ENCODE measurements at regions not wholly inside any gene's neighbourhood (a gene's known extent, or its start where the extent isn't known, plus 50 kb on each side); places are given as distances from the start of the nearest gene placed in this dataset.

DNA sequence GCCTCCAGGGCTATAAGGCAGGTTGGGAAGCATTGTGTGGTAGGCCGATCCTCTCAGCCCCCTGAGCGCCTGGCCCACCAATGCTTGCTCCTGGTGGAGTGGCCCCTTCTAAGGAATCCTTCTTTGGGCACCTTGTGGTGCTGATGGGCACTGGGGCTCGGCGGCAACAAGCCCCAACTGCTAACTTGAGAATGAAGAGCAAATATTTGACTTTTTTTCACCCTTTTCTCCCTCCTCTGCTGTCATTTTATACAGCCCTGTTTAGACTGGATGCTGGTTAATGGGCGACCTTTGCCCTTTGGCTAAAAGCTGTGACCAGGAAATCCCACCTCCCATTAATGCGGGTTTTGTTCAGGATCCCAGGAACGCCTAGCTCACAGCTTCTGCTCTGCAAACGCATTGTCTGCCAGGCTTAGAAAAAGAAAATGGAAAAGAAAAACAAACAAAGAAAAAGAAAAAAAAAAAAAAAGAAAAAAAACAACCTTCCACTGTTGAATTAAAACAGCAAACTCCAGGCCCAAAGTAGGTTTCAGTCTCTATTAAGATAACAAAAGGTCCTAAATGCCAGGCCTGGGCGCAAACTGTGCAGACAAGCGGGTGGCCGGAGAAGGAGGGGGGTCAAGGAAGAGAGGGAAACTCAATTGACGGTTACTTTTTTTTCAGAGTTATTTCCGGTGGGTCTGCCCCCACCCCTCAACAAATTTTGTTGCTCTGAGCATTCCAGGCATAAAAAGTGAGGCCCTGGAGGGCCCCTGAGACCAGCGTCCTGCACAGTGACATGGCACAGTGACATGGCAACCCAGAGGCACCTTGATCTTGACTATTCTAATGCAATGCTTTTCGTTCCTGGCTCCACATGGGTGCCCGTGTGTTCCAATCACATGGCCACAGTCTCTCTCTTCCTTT is 301.4 kb downstream of the MAF start:
- H3K4me1 ChIP-seq, result no peaks in the 10 kb centered on the region
- no peaks in the 10 kb centered on the region for H3K9me3 ChIP-seq
- DNase-seq (no peak), ATAC-seq (no peak)
- no peak overlapping the region for H3K4me3 ChIP-seq
- intact Hi-C loops (cut with DNase I), result no loop called here
- no peaks in the 10 kb centered on the region for H3K36me3 ChIP-seq
- no peak for TF ChIP-seq CTCF (IDR thresholded peaks at IDR 0.05)
- H3K27me3 ChIP-seq, result no peaks in the 10 kb centered on the region
- no peak overlapping the region for H3K27ac ChIP-seq

GRCh38 chr16:79298476-79298875 is 302.1 kb downstream of the MAF start:
- no peaks in the 10 kb centered on the region for H3K9me3 ChIP-seq
- TF ChIP-seq CTCF (IDR thresholded peaks at IDR 0.05), result no peak
- ATAC-seq, result no peak
- no peaks in the 10 kb centered on the region for H3K36me3 ChIP-seq
- no peak for DNase-seq
- no peaks in the 10 kb centered on the region for H3K27me3 ChIP-seq
- H3K27ac ChIP-seq, result no peak overlapping the region
- intact Hi-C loops (cut with DNase I), result no loop called here
- H3K4me3 ChIP-seq, result no peak overlapping the region
- H3K4me1 ChIP-seq, result no peaks in the 10 kb centered on the region

DNA sequence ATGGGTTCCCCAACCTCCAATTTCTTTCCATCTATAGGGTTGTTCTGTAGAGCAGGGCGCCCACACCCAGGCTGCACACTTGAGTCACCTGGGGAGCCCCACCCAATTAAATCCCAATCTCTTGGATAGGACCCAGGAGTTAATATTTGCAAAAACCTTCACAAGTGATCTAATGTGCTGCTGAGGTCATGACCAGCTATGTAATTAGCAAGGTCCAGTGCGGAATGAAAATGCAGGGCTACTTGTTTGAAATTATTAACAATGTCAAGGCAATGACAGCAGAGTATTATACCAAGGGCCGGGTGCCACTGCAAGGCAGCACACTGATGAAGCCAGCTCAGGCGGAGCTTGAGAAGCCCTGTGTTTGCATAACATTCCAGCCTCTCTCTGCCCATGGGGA is 302.7 kb downstream of the MAF start:
- no peak for TF ChIP-seq CTCF (IDR thresholded peaks at IDR 0.05)
- Histone ChIP-seq H3K27ac (no peak overlapping the region), H3K27me3 (no peaks in the 10 kb centered on the region), H3K9me3 (no peaks in the 10 kb centered on the region), H3K4me1 (no peaks in the 10 kb centered on the region), H3K4me3 (no peak overlapping the region), H3K36me3 (no peaks in the 10 kb centered on the region)
- DNase-seq (no peak), ATAC-seq (no peak)
- intact Hi-C loops (cut with DNase I), result no loop called here

DNA sequence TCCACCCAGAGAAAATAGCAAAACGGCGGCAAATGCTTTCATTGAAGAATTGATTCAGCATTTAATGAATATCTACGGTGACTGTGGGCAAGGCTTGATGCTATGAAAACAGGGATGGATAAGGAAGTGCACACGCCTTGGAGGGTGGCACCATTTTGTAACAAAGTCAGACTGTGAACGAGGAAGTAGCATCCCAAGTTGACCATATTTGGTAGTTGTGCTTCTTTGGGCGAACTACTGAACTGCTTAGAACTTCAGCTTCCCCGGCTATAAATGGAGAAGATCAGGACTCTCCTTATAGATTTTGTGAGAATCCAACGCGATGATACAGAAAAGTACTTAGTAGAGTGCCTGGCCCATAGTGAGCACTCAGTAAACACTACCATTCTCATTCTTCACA is 303.2 kb downstream of the MAF start:
- no peaks in the 10 kb centered on the region for H3K36me3 ChIP-seq
- no peaks in the 10 kb centered on the region for H3K9me3 ChIP-seq
- intact Hi-C loops (cut with DNase I), result no loop called here
- no peaks in the 10 kb centered on the region for H3K4me1 ChIP-seq
- no peaks in the 10 kb centered on the region for H3K27me3 ChIP-seq
- no peak overlapping the region for H3K4me3 ChIP-seq
- no peak for DNase-seq
- H3K27ac ChIP-seq, result no peak overlapping the region
- no peak for TF ChIP-seq CTCF (IDR thresholded peaks at IDR 0.05)
- ATAC-seq, result peak; percentile 59

DNA sequence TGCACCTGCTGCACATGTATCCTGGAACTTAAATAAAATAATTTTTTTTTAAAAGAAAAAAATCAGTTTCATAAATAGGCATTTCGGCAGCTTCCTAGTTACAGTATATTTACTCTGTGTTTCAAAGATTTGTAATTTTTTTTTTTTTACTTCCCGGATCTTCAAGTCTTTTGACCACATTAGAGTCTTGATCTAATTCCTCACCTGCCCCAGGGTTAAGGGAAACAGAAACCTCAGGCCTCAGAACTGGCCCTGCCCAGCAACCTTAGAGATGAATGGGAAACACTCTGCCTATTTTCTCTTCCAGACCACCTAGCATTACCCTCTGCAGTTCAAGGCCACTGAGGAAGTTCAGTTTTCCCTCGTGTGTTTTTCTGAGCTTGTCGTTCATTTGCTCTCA is 304.0 kb downstream of the MAF start:
- DNase-seq (no peak), ATAC-seq (no peak)
- no peaks in the 10 kb centered on the region for H3K36me3 ChIP-seq
- H3K27ac ChIP-seq, result no peak overlapping the region
- no peak overlapping the region for H3K4me3 ChIP-seq
- no peaks in the 10 kb centered on the region for H3K9me3 ChIP-seq
- no peaks in the 10 kb centered on the region for H3K4me1 ChIP-seq
- intact Hi-C loops (cut with DNase I), result no loop called here
- no peak for TF ChIP-seq CTCF (IDR thresholded peaks at IDR 0.05)
- no peaks in the 10 kb centered on the region for H3K27me3 ChIP-seq
